Esophagus squamous epithelium (tissue), 4 donors: ENCODE measurements at regions not wholly inside any gene's neighbourhood (a gene's known extent, or its start where the extent isn't known, plus 50 kb on each side); places are given as distances from the start of the nearest gene placed in this dataset.

Experiments used
- CTCF ChIP-seq, 6 experiments: fragments of 450-650 bp in 4 of 6; fragments of 200-600 bp in 2 of 6; sonication (generic) in 2 of 6; IDR thresholded peaks; one replicate each; pipeline ENCODE4 v1.5.1; 2016 to 2019; ENCODE audit warnings: antibody characterized with exemption in 6 of 6, mild to moderate bottlenecking in 4 of 6, moderate library complexity in 4 of 6
- POLR2A ChIP-seq, 4 donors: fragments of 450-650 bp; IDR thresholded peaks; one replicate each; pipeline ENCODE4 v1.6.1; 2017; ENCODE audit warnings: antibody characterized with exemption in 4 of 4, mild to moderate bottlenecking in 4 of 4, moderate library complexity in 3 of 4

DNA sequence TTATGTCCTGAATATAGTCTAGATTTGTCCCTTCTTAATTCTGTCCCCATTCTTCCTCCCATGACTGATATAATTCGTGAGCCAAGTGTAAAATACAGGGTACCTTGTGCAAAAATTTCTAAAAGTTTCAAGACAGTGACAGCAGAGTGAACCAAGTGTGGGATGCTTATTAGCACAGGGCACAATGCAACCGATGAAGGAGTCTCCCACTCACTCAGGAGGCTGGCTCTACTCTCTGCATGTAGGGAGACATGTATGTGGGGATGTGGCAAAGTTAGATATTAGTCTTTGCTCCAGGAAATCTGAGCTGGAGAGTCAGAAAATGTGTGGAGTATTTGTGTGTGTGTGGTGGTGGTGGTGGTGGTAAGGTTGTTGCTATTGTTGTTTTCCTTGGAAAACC, 305.9 kb downstream of the CHL1 start:
- TF ChIP-seq POLR2A (IDR thresholded peaks at IDR 0.05): no peak
- no peak for TF ChIP-seq CTCF (IDR thresholded peaks at IDR 0.05)
